ENCODE measurements at regions not wholly inside any gene's neighbourhood (a gene's known extent, or its start where the extent isn't known, plus 50 kb on each side); places are given as distances from the start of the nearest gene placed in this dataset.

GRCh38 chr14:100392356-100392755 is 69.2 kb downstream of the SLC25A47 start:
- Histone ChIP-seq H3K9ac (ENCODE audit: low read depth in 1 of 2, low read length in 2 of 2) (no peak overlapping the region), H3K4me3 (ENCODE audit: low read depth in 1 of 3, low read length in 3 of 3) (no peak overlapping the region), H3K9me3 (ENCODE audit: control insufficient read depth in 4 of 4, low read length in 3 of 4) (no peaks in the 10 kb centered on the region), H3K36me3 (ENCODE audit: control insufficient read depth in 4 of 4, insufficient read depth in 3 of 4, low read depth in 1 of 4, low read length in 3 of 4) (no peaks in the 10 kb centered on the region), H3K4me1 (ENCODE audit: control insufficient read depth in 4 of 4, insufficient read depth in 4 of 4, low read length in 3 of 4) (peaks cover 8 to 19% (median 14%) of the 10 kb centered on the region in 4 donors), H3K27ac (ENCODE audit: low read depth in 1 of 2, low read length in 2 of 2) (peak overlapping the region in 1 of 2 donors; percentile 66), H3K27me3 (ENCODE audit: control insufficient read depth in 4 of 4, insufficient read depth in 4 of 4, low read length in 3 of 4) (no peaks in the 10 kb centered on the region)
- no peak for DNase-seq (ENCODE audit: low spot score)
- TF ChIP-seq RXRA (IDR thresholded peaks at IDR 0.05) (no peak), SP1 (IDR thresholded peaks at IDR 0.05) (no peak), GABPA (IDR thresholded peaks at IDR 0.05 in 1 of 2, conservative IDR thresholded peaks at IDR 0.05 in 1 of 2) (no peak), FOXA1 (IDR thresholded peaks at IDR 0.05) (no peak), TAF1 (conservative IDR thresholded peaks at IDR 0.05) (no peak), CTCF (IDR thresholded peaks at IDR 0.05; ENCODE audit: low read depth, low read length, missing input control) (no peak)
- TF ChIP-seq, protein P1, sequence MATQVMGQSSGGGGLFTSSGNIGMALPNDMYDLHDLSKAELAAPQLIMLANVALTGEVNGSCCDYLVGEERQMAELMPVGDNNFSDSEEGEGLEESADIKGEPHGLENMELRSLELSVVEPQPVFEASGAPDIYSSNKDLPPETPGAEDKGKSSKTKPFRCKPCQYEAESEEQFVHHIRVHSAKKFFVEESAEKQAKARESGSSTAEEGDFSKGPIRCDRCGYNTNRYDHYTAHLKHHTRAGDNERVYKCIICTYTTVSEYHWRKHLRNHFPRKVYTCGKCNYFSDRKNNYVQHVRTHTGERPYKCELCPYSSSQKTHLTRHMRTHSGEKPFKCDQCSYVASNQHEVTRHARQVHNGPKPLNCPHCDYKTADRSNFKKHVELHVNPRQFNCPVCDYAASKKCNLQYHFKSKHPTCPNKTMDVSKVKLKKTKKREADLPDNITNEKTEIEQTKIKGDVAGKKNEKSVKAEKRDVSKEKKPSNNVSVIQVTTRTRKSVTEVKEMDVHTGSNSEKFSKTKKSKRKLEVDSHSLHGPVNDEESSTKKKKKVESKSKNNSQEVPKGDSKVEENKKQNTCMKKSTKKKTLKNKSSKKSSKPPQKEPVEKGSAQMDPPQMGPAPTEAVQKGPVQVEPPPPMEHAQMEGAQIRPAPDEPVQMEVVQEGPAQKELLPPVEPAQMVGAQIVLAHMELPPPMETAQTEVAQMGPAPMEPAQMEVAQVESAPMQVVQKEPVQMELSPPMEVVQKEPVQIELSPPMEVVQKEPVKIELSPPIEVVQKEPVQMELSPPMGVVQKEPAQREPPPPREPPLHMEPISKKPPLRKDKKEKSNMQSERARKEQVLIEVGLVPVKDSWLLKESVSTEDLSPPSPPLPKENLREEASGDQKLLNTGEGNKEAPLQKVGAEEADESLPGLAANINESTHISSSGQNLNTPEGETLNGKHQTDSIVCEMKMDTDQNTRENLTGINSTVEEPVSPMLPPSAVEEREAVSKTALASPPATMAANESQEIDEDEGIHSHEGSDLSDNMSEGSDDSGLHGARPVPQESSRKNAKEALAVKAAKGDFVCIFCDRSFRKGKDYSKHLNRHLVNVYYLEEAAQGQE (IDR thresholded peaks at IDR 0.05): no peak
- TF ChIP-seq, protein P2, sequence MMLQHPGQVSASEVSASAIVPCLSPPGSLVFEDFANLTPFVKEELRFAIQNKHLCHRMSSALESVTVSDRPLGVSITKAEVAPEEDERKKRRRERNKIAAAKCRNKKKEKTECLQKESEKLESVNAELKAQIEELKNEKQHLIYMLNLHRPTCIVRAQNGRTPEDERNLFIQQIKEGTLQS (IDR thresholded peaks at IDR 0.05): no peak
- 89% methylated on average over 11 of the region's 11 CpGs for WGBS

- Histone ChIP-seq H3K4me1 (ENCODE audit: control insufficient read depth in 4 of 4, insufficient read depth in 4 of 4, low read length in 3 of 4) (peaks cover 8 to 22% (median 14%) of the 10 kb centered on the region in 4 donors), H3K27me3 (ENCODE audit: control insufficient read depth in 4 of 4, insufficient read depth in 4 of 4, low read length in 3 of 4) (no peaks in the 10 kb centered on the region), H3K27ac (ENCODE audit: low read depth in 1 of 2, low read length in 2 of 2) (peak overlapping the region; percentile 38 to 66), H3K9me3 (ENCODE audit: control insufficient read depth in 4 of 4, low read length in 3 of 4) (no peaks in the 10 kb centered on the region), H3K9ac (ENCODE audit: low read depth in 1 of 2, low read length in 2 of 2) (no peak overlapping the region), H3K36me3 (ENCODE audit: control insufficient read depth in 4 of 4, insufficient read depth in 3 of 4, low read depth in 1 of 4, low read length in 3 of 4) (no peaks in the 10 kb centered on the region), H3K4me3 (ENCODE audit: low read depth in 1 of 3, low read length in 3 of 3) (no peak overlapping the region)
- no peak for TF ChIP-seq HNF4A (conservative IDR thresholded peaks at IDR 0.05)
- peak; percentile 19 for TF ChIP-seq MAX (IDR thresholded peaks at IDR 0.05)
- no peak for DNase-seq (ENCODE audit: low spot score)
- WGBS: 71% methylated on average over 10 of the region's 10 CpGs
Observed at GRCh38 chr14:100393362-100393761, 70.2 kb downstream of the SLC25A47 start.

All from liver (tissue), 8 donors.